Stimulated activated CD4-positive, alpha-beta T cell treated with anti-CD3 and anti-CD28 coated beads, Interleukin-2, amount 100 ng/mL, for 24 hours (primary cell): ENCODE measurements at regions not wholly inside any gene's neighbourhood (a gene's known extent, or its start where the extent isn't known, plus 50 kb on each side); places are given as distances from the start of the nearest gene placed in this dataset.
"Not testable (repeated sequence)": the region's sequence is repeated elsewhere in the genome, so short reads cannot be mapped to it uniquely, and the experiment has no call there.

Experiments used
- DNase-seq, 2 donors: peaks; one replicate each; pipeline ENCODE4 v3.0.0-alpha.2; 2020

GRCh38 chr1:195908121-195908520, 700.1 kb downstream of the KCNT2 start:
- no peak for DNase-seq

GRCh38 chr1:195903203-195903602, 705.0 kb downstream of the KCNT2 start:
- no peak for DNase-seq

- DNase-seq, result no peak
These were observed 705.5 kb downstream of the KCNT2 start for GRCh38 chr1:195902779-195903178.

GRCh38 chr1:195899762-195900352, 708.4 kb downstream of the KCNT2 start:
- DNase-seq, result no peak

GRCh38 chr1:195898924-195899323, 709.3 kb downstream of the KCNT2 start:
- DNase-seq, result no peak

GRCh38 chr1:195898373-195898772, 709.9 kb downstream of the KCNT2 start:
- DNase-seq, result no peak

GRCh38 chr1:195897076-195897475, 711.2 kb downstream of the KCNT2 start:
- DNase-seq, result no peak

- no peak for DNase-seq
These were observed 713.8 kb downstream of the KCNT2 start for GRCh38 chr1:195894411-195894810.

GRCh38 chr1:195886000-195886399, 722.2 kb downstream of the KCNT2 start:
- DNase-seq, result no peak

- no peak for DNase-seq
These were observed 729.8 kb downstream of the KCNT2 start for GRCh38 chr1:195878478-195878877.

- DNase-seq, result no peak
These were observed 731.4 kb downstream of the KCNT2 start for GRCh38 chr1:195876792-195877191.

- DNase-seq, result no peak
These were observed 735.9 kb downstream of the KCNT2 start for GRCh38 chr1:195872376-195872775.

GRCh38 chr1:195867638-195868037, 740.6 kb downstream of the KCNT2 start:
- DNase-seq, result no peak

- no peak for DNase-seq
These were observed 741.4 kb downstream of the KCNT2 start for GRCh38 chr1:195866781-195867222.

- no peak for DNase-seq
These were observed 742.0 kb downstream of the KCNT2 start for GRCh38 chr1:195866091-195866780.

GRCh38 chr1:195851804-195852203, 756.4 kb downstream of the KCNT2 start:
- no peak for DNase-seq

GRCh38 chr1:195851016-195851601, 757.1 kb downstream of the KCNT2 start:
- no peak for DNase-seq

- DNase-seq, result no peak
These were observed 759.1 kb downstream of the KCNT2 start for GRCh38 chr1:195849180-195849579.

GRCh38 chr1:195847957-195848875, 760.0 kb downstream of the KCNT2 start:
- DNase-seq, result not testable (repeated sequence)

GRCh38 chr1:195831789-195832188, 776.5 kb downstream of the KCNT2 start:
- no peak for DNase-seq

GRCh38 chr1:195828325-195828724, 779.9 kb downstream of the KCNT2 start:
- no peak for DNase-seq

GRCh38 chr1:195820925-195821324, 787.3 kb downstream of the KCNT2 start:
- no peak for DNase-seq

GRCh38 chr1:195806060-195806459, 802.2 kb downstream of the KCNT2 start:
- no peak for DNase-seq
